Stimulated activated CD4-positive, alpha-beta T cell treated with anti-CD3 and anti-CD28 coated beads, Interleukin-1b, Interleukin-23, amount 100 ng/mL, for 24 hours (primary cell): ENCODE measurements at regions not wholly inside any gene's neighbourhood (a gene's known extent, or its start where the extent isn't known, plus 50 kb on each side); places are given as distances from the start of the nearest gene placed in this dataset.
"Not testable (repeated sequence)": the region's sequence is repeated elsewhere in the genome, so short reads cannot be mapped to it uniquely, and the experiment has no call there.

Experiments used
- DNase-seq, 4 experiments: peaks; one replicate each; pipeline ENCODE4 v3.0.0-alpha.2; 2020; ENCODE audit warnings: low read depth in 4 of 4, low spot score in 1 of 4

DNA sequence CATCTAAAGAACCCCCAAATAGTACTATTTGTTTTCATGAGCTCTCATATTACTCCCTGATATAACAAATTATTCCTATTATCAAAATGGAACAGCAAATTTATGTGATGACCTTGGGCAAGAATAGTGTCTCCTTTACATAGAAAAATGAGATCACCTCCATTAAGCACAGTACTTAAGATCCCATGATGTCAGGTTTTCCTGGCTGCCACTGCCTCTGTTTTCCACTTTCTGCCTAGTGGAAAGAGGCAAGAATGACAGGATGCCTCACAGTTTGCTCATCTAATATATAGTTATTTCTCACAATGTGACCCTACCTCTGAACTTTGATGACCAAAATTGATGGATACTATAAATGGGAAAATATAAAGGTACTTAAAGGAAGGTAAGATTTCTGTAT, 260.1 kb upstream of the SGK1 start:
- DNase-seq, result no peak

GRCh38 chr6:134575221-134575620, 257.3 kb upstream of the SGK1 start:
- no peak for DNase-seq

DNA sequence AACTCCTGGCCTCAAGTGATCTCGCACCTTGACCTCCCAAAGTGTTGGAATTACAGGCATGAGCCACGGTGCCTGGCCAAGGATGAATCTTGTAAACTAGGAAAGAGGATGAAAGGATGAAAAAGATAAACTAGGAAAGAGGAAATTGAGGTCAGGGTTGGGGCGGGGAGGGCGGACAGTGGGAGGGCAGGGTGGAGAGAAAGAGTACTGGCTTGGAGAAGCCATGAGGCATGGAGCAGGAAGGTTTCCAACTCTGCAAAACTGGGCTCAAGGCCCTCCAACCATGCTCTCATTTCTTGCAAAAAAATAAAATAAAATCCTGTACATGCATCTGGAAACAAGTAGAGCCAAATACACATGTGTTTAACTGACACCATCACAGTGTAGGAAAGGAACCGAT, 256.6 kb upstream of the SGK1 start:
- DNase-seq, result no peak

DNA sequence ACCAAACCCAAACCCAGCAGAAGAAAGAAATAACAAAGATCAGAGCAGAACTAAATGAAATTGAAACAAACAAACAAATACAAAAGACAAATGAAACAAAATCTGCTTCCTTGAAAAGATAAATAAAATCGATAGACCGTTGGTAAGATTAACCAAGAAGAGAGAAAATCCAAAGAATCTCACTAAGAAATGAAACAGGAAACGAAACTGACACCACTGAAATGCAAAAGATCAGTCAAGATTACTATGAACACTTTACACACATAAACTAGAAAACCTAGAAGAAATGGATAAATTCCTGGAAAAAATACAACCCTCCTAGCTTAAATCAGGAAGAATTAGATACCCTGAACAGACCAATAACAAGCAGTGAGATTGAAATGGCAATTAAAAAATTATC, 252.1 kb upstream of the SGK1 start:
- not testable (repeated sequence) for DNase-seq

- DNase-seq, result no peak
These were observed 246.8 kb upstream of the SGK1 start for GRCh38 chr6:134564705-134565104.

DNA sequence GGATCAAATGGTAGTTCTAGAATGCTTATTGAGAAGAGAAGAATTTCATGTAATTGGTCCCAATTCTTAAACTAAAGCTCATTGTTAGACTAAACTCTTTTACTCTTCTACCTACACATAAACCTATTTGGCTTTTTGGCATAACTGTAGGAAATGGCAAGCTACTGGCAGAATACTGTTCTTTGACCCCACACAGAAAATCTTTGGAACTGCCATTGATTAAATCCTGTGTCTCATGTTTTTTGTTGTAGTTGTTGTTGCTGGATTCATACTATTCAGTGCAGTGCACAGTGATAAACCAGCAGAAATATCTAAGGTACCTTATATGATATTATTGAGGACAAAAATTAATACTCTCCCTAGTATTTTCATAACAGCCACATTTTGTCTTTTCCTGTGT, 242.1 kb upstream of the SGK1 start:
- DNase-seq, result no peak

DNA sequence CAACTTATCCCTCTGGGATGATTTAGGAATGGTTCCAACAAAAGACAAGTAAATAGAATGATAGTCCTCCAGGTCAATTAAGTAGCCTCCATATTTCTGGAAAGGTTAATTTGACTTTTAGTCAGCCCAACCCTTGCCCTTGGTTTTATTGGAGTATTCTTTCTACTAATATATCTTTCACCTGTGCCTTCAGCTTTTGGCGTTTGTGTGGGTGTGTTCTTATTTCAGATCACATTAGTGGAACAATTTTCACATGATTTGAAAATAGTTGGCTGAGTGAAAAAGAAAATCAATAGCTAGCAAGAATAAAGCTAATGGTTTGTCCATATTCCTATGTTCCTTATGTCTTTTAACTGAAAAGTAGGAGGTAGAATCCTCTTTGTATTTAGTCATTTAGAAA, 239.6 kb upstream of the SGK1 start:
- no peak for DNase-seq

GRCh38 chr6:134555672-134556071, 237.8 kb upstream of the SGK1 start:
- no peak for DNase-seq

GRCh38 chr6:134553936-134554335, 236.0 kb upstream of the SGK1 start:
- DNase-seq, result no peak

- DNase-seq, result no peak
These were observed 233.5 kb upstream of the SGK1 start for GRCh38 chr6:134551245-134551960.

DNA sequence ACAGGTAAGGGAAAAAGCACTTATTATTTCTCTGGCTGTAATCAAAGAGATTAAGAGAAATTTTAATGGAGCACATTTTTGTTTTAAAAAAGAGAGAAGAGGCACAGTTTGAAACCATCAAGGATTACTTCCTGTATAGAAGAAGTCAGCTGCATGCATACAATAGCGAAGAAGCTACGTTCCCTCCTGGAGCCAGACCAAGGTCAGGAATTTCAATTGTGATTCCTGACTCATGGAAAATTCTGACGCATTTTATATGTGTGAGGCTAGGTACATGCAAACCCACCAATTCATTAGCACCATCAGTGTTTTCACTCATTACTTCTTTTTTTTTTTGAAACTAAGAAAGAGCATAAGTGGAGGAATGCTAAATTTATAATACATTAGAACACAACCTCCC, 232.7 kb upstream of the SGK1 start:
- no peak for DNase-seq

- no peak for DNase-seq
These were observed 231.9 kb upstream of the SGK1 start for GRCh38 chr6:134549854-134550253.

GRCh38 chr6:134546962-134547645, 229.2 kb upstream of the SGK1 start:
- no peak for DNase-seq

DNA sequence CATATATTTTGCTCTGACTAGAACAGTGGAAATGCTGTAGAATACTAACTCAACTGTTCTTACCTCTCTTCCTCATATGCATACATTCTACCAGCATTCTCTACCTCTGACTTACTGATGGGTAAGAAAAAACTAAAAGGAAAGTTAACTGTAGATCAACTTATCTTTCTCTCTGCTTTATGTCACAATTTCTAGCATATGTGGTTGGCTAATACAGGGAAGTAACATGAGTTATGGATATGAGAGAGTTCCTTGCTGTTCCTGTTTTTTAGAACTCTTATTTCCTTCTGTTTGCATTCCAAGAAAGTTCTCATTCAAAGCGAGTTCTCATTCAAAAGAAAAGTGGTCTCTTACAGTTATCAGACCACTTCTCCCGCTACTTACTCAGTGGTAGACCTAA, 226.8 kb upstream of the SGK1 start:
- DNase-seq, result no peak

- no peak for DNase-seq
These were observed 225.2 kb upstream of the SGK1 start for GRCh38 chr6:134543128-134543527.

- no peak for DNase-seq
These were observed 223.1 kb upstream of the SGK1 start for GRCh38 chr6:134541001-134541400.

GRCh38 chr6:134539865-134540323, 222.0 kb upstream of the SGK1 start:
- DNase-seq, result no peak

DNA sequence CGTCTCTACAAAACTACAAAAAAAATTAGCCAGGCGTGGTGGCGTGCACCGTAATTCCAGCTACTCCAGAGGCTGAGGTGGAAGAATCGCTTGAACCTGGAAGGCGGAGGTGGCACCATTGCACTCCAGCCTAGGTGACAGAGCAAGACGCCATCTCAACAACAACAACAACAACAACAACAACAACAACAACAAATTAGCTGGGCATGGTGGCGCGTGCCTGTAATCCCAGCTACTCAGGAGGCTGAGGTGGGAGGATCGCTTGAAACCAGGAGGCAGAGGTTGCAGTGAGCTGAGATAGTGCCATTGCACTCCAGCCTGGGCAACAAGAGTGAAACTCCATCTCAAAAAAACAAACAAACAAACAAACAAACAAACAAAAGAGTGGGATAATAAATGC, 219.9 kb upstream of the SGK1 start:
- not testable (repeated sequence) for DNase-seq

- DNase-seq, result no peak
These were observed 219.2 kb upstream of the SGK1 start for GRCh38 chr6:134537146-134537555.

DNA sequence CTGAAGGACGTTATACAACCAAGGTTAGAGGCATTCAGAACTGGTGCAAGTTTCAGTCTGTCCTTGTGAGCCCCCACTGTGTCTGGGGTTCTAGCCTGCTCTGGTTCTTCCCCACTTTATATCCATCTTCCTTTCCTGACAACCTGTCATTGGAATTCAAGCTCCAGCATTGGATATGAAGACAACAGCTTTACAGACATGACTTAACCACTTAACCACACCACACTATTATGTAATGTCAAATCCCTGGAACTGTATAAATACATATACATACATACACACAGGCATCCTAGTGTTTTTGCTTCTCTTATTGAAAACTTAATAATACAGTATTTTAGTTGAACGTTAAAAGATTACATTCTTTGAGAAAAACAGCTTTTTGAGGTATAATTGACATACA, 217.9 kb upstream of the SGK1 start:
- no peak for DNase-seq

DNA sequence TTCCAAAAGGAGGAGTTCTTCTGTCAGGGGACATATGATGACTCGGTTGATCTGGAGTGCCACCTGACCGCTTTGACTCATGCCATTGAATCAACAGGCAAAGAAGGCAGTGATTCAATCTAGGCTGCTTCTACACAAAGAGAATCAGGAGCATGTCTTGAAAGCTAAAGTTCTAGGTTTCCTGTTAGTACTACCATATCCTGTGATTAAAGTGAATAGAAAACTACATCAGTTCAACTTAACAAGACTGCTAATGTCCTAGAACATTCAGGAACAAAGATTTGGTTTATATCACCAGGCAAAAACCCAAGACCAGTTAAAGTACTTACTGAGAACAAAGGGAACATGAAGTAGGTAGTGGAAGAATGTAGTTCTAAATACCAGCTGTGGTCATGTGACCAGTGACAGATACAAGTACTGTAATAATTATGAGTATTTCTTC, 216.8 kb upstream of the SGK1 start:
- no peak for DNase-seq

GRCh38 chr6:134533991-134534390, 216.1 kb upstream of the SGK1 start:
- no peak for DNase-seq
